Astrocyte (in vitro differentiated cells and primary cell): ENCODE measurements at regions not wholly inside any gene's neighbourhood (a gene's known extent, or its start where the extent isn't known, plus 50 kb on each side); places are given as distances from the start of the nearest gene placed in this dataset.

ENCODE experiments used
- DNase-seq: peaks from one replicate; pipeline ENCODE4 v3.0.0-alpha.2; 2010; ENCODE audit warnings: low read depth
- FAIRE-seq: peaks from 2 replicates; lab custom pipeline; 2011; peaks lifted over from hg19 to GRCh38; lab: Jason Lieb, UNC
- H2AFZ ChIP-seq: 2 replicates; pipeline ENCODE4 v1.6.0; 2012; ENCODE audit warnings: low read depth, low read length, inconsistent platforms
- H3K27ac ChIP-seq: 2 replicates; pipeline ENCODE4 v1.5.1; 2011; ENCODE audit warnings: low read depth, low read length, inconsistent platforms
- H3K27me3 ChIP-seq: 2 replicates; pipeline ENCODE4 v1.6.0; 2011; ENCODE audit warnings: low read length, inconsistent platforms; ENCODE audit not compliant: insufficient read depth
- H3K36me3 ChIP-seq: 2 replicates; pipeline ENCODE4 v1.5.1; 2011; ENCODE audit warnings: low read length, inconsistent platforms; ENCODE audit not compliant: insufficient read depth
- H3K4me1 ChIP-seq: 2 replicates; pipeline ENCODE4 v1.5.1; 2011; ENCODE audit warnings: low read length, inconsistent platforms; ENCODE audit not compliant: insufficient read depth
- H3K4me2 ChIP-seq: 2 replicates; pipeline ENCODE4 v1.6.0; 2012; ENCODE audit warnings: low read length, inconsistent platforms
- H3K4me3 ChIP-seq: 2 replicates; pipeline ENCODE4 v1.5.1; 2011; ENCODE audit warnings: low read depth, mild to moderate bottlenecking, low read length, inconsistent platforms; ENCODE audit not compliant: insufficient read depth
- H3K79me2 ChIP-seq: 2 replicates; pipeline ENCODE4 v1.6.0; 2012; ENCODE audit warnings: mild to moderate bottlenecking, low read length, inconsistent platforms; ENCODE audit not compliant: insufficient read depth
- H3K9ac ChIP-seq: 2 replicates; pipeline ENCODE4 v1.6.0; 2012; ENCODE audit warnings: mild to moderate bottlenecking, low read length, inconsistent platforms
- H3K9me3 ChIP-seq: 2 replicates; pipeline ENCODE4 v1.5.1; 2012; ENCODE audit warnings: low read depth, mild to moderate bottlenecking, low read length, inconsistent platforms; ENCODE audit not compliant: insufficient read depth
- H4K20me1 ChIP-seq: 2 replicates; pipeline ENCODE4 v1.6.0; 2012; ENCODE audit warnings: low read length, inconsistent platforms; ENCODE audit not compliant: insufficient read depth
- H3K27ac Mint-ChIP-seq: one replicate; pipeline ENCODE4 v1.8.0; 2021; ENCODE audit warnings: mild to moderate bottlenecking, mixed read lengths; ENCODE audit not compliant: unreplicated experiment
- H3K27me3 Mint-ChIP-seq: one replicate; pipeline ENCODE4 v1.8.0; 2021; ENCODE audit warnings: low read depth, mixed read lengths; ENCODE audit not compliant: unreplicated experiment
- H3K36me3 Mint-ChIP-seq: one replicate; pipeline ENCODE4 v1.8.0; 2021; ENCODE audit warnings: low read depth, mixed read lengths; ENCODE audit not compliant: unreplicated experiment
- H3K4me1 Mint-ChIP-seq: one replicate; pipeline ENCODE4 v1.8.0; 2021; ENCODE audit warnings: low read depth, mixed read lengths; ENCODE audit not compliant: unreplicated experiment
- H3K4me3 Mint-ChIP-seq: one replicate; pipeline ENCODE4 v1.8.0; 2021; ENCODE audit warnings: mild to moderate bottlenecking, moderate library complexity, mixed read lengths; ENCODE audit not compliant: unreplicated experiment
- H3K9me3 Mint-ChIP-seq: one replicate; pipeline ENCODE4 v1.8.0; 2021; ENCODE audit warnings: mild to moderate bottlenecking, mixed read lengths; ENCODE audit not compliant: unreplicated experiment
- EZH2 ChIP-seq: IDR thresholded peaks from 2 replicates; pipeline ENCODE4 v1.6.1; 2012; ENCODE audit warnings: mild to moderate bottlenecking, low read length, inconsistent platforms; ENCODE audit not compliant: insufficient read depth
- TF ChIP-seq, protein P1 (sequence below): IDR thresholded peaks from 2 replicates; pipeline ENCODE4 v1.5.1; 2011; ENCODE audit warnings: low read depth, mild to moderate bottlenecking, inconsistent platforms, low read length, moderate library complexity; ENCODE audit not compliant: insufficient read depth

DNA sequence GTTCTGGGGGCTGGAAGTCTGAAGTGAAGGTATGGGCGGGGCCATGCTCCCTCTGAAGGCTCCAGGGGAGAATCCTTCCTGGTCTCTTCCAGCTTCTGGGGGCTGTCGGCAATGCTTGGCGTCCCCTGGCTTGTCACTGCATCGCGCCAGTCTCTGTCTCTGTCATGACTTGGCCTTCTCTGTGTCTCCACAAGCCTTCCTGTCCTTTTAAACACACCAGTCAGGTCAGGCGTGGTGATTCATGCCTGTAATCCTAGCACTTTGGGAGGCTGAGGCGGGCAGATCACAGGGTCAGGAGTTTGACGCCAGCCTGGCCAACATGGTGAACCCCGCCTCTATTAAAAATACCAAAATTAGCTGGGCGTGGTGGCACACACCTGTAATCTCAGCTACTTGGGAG is 125.3 kb downstream of the ACTL8 start:
- Histone ChIP-seq H3K4me1 (peaks cover 14% of the 10 kb centered on the region), H3K27ac (no peak overlapping the region), H2AFZ (no peak overlapping the region), H3K4me3 (no peak overlapping the region), H3K27me3 (no peaks in the 10 kb centered on the region), H3K79me2 (no peaks in the 10 kb centered on the region), H3K4me2 (no peak overlapping the region), H3K9me3 (no peaks in the 10 kb centered on the region), H3K9ac (no peak overlapping the region), H4K20me1 (no peaks in the 10 kb centered on the region), H3K36me3 (no peaks in the 10 kb centered on the region)
- Mint-ChIP-seq H3K4me1 (peaks cover 6% of the 10 kb centered on the region), H3K27me3 (peaks cover 34% of the 10 kb centered on the region), H3K4me3 (no peak overlapping the region), H3K36me3 (no peaks in the 10 kb centered on the region), H3K9me3 (peaks cover 4% of the 10 kb centered on the region), H3K27ac (peak overlapping the region; percentile 10)
- no peak for DNase-seq
- TF ChIP-seq, protein P1, sequence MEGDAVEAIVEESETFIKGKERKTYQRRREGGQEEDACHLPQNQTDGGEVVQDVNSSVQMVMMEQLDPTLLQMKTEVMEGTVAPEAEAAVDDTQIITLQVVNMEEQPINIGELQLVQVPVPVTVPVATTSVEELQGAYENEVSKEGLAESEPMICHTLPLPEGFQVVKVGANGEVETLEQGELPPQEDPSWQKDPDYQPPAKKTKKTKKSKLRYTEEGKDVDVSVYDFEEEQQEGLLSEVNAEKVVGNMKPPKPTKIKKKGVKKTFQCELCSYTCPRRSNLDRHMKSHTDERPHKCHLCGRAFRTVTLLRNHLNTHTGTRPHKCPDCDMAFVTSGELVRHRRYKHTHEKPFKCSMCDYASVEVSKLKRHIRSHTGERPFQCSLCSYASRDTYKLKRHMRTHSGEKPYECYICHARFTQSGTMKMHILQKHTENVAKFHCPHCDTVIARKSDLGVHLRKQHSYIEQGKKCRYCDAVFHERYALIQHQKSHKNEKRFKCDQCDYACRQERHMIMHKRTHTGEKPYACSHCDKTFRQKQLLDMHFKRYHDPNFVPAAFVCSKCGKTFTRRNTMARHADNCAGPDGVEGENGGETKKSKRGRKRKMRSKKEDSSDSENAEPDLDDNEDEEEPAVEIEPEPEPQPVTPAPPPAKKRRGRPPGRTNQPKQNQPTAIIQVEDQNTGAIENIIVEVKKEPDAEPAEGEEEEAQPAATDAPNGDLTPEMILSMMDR, result no peak
- TF ChIP-seq EZH2, result no peak
- no peak for FAIRE-seq

GRCh38 chr1:17881761-17882160 is 126.6 kb downstream of the ACTL8 start:
- no peak overlapping the region for H3K9ac ChIP-seq
- H2AFZ ChIP-seq, result no peak overlapping the region
- H3K4me1 Mint-ChIP-seq, result no peaks in the 10 kb centered on the region
- H3K36me3 Mint-ChIP-seq, result no peaks in the 10 kb centered on the region
- H3K79me2 ChIP-seq, result no peaks in the 10 kb centered on the region
- H4K20me1 ChIP-seq, result no peaks in the 10 kb centered on the region
- H3K27me3 ChIP-seq, result no peaks in the 10 kb centered on the region
- H3K27ac Mint-ChIP-seq, result no peak overlapping the region
- no peak for TF ChIP-seq EZH2
- TF ChIP-seq, protein P1, result no peak
- H3K9me3 ChIP-seq, result no peaks in the 10 kb centered on the region
- no peak overlapping the region for H3K4me2 ChIP-seq
- H3K9me3 Mint-ChIP-seq, result no peaks in the 10 kb centered on the region
- H3K4me3 Mint-ChIP-seq, result no peak overlapping the region
- DNase-seq (no peak), FAIRE-seq (no peak)
- H3K27me3 Mint-ChIP-seq, result peaks cover 38% of the 10 kb centered on the region
- H3K27ac ChIP-seq, result no peak overlapping the region
- no peak overlapping the region for H3K4me3 ChIP-seq
- H3K36me3 ChIP-seq, result no peaks in the 10 kb centered on the region
- peaks cover 6% of the 10 kb centered on the region for H3K4me1 ChIP-seq

DNA sequence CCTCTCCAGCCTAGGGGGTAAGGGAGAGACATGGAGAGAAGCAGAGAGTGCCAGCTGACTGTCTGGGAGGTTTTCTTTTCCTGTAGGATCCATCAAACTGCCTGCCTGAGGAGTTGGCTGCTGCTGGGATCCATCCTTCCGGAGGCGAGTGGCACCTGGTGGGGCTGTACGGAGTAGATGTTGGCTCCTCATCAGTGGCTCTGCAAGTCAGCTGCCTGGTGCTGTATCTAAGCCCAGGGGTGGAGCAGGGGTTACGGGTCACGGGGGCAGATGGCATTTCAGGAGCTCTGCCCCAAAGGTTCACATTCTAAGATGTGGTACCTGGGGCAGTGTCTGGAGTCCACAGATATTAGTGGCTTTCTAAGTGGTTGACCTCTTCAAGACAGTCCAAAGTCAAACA is 128.0 kb downstream of the ACTL8 start:
- no peak overlapping the region for H3K4me2 ChIP-seq
- Mint-ChIP-seq H3K4me3 (no peak overlapping the region), H3K36me3 (no peaks in the 10 kb centered on the region), H3K27me3 (peaks cover 41% of the 10 kb centered on the region), H3K27ac (no peak overlapping the region), H3K9me3 (no peaks in the 10 kb centered on the region), H3K4me1 (no peaks in the 10 kb centered on the region)
- no peak for FAIRE-seq
- no peak overlapping the region for H3K4me3 ChIP-seq
- no peak overlapping the region for H3K27ac ChIP-seq
- H2AFZ ChIP-seq, result no peak overlapping the region
- H3K9ac ChIP-seq, result no peak overlapping the region
- no peaks in the 10 kb centered on the region for H3K27me3 ChIP-seq
- no peaks in the 10 kb centered on the region for H4K20me1 ChIP-seq
- TF ChIP-seq, protein P1, result no peak
- no peak for TF ChIP-seq EZH2
- DNase-seq, result no peak
- no peaks in the 10 kb centered on the region for H3K36me3 ChIP-seq
- no peaks in the 10 kb centered on the region for H3K9me3 ChIP-seq
- H3K79me2 ChIP-seq, result no peaks in the 10 kb centered on the region
- H3K4me1 ChIP-seq, result peaks cover 6% of the 10 kb centered on the region
